ENCODE measurements at regions not wholly inside any gene's neighbourhood (a gene's known extent, or its start where the extent isn't known, plus 50 kb on each side); places are given as distances from the start of the nearest gene placed in this dataset.

GRCh38 chr14:97712471-97712870 lies 915.3 kb downstream of the VRK1 start:
- TF ChIP-seq TBL1XR1 (IDR thresholded peaks at IDR 0.05; ENCODE audit: borderline replicate concordance, low read length, partially characterized antibody) (no peak), KDM4B (CRISPR knock-in tag; IDR thresholded peaks at IDR 0.05) (no peak), ZNF432 (CRISPR knock-in tag; IDR thresholded peaks at IDR 0.05; ENCODE audit: borderline replicate concordance) (no peak), ZNF546 (CRISPR knock-in tag; conservative IDR thresholded peaks at IDR 0.05) (no peak), MAFF (IDR thresholded peaks at IDR 0.05; ENCODE audit: low read depth, low read length) (no peak), RAD21 (CRISPR knock-in tag; IDR thresholded peaks at IDR 0.05) (no peak), MTF1 (CRISPR knock-in tag; IDR thresholded peaks at IDR 0.05) (no peak), HMGA1 (CRISPR knock-in tag; conservative IDR thresholded peaks at IDR 0.05) (no peak), ZNF24 (IDR thresholded peaks at IDR 0.05) (no peak)

Data from HepG2 (cell line).